Colonic mucosa (tissue), 4 donors: ENCODE measurements at regions not wholly inside any gene's neighbourhood (a gene's known extent, or its start where the extent isn't known, plus 50 kb on each side); places are given as distances from the start of the nearest gene placed in this dataset.

Experiments
- DNase-seq: peaks from one replicate; pipeline ENCODE4 v3.0.0-alpha.2; 2020
- H3K27ac ChIP-seq: fragments of 200-600 bp; one replicate; pipeline ENCODE4 v1.8.0; 2021
- H3K27me3 ChIP-seq: fragments of 200-600 bp; one replicate; pipeline ENCODE4 v1.8.0; 2021
- H3K36me3 ChIP-seq: fragments of 200-600 bp; one replicate; pipeline ENCODE4 v1.8.0; 2021
- H3K4me1 ChIP-seq: fragments of 200-600 bp; one replicate; pipeline ENCODE4 v1.8.0; 2021; ENCODE audit warnings: mild to moderate bottlenecking
- H3K4me3 ChIP-seq: fragments of 200-600 bp; one replicate; pipeline ENCODE4 v1.8.0; 2021
- H3K9ac ChIP-seq, 2 donors: one replicate each; pipeline ENCODE4 v1.7.0; 2013; ENCODE audit warnings: control low read depth in 2 of 2, low read depth in 2 of 2, low read length in 2 of 2
- H3K9me3 ChIP-seq: fragments of 200-600 bp; one replicate; pipeline ENCODE4 v1.8.0; 2021
- intact Hi-C: fragments of 100-400 bp; cut with DNase I; formaldehyde crosslinking; loops from one replicate; pipeline ENCODE4 v1.14.1; 2022
- TF ChIP-seq, protein P1 (sequence below): fragments of 200-600 bp; IDR thresholded peaks from one replicate; pipeline ENCODE4 v1.8.0; 2022; ENCODE audit warnings: antibody characterized with exemption, mild to moderate bottlenecking
- donor health status: healthy.
- donor health status: DM: no; HTN: no; CAD: no.
- donor health status: DM: no; HTN: no; CAD: no.

DNA sequence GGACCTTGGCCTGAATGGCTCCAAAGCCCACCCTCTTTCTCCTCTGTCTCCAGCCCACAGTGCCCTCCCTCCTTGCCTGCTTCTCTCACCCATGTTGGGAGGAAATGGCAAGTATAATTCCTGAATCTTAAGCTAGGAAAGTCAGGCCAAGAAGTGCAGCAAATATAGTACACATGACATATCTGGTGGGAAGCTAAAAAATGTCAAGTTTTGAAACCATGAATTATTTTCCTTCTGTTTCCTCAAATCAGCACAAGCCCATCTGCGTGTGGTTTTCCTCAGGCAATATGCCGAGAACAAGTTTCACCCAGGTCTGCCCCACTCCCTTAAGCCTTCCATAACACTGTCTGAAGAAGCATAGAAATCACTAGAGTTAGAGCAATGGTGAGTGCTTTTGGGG lies 502.8 kb upstream of the CDH11 start:
- no peaks in the 10 kb centered on the region for H3K9me3 ChIP-seq
- no peak overlapping the region for H3K27ac ChIP-seq
- TF ChIP-seq, protein P1, sequence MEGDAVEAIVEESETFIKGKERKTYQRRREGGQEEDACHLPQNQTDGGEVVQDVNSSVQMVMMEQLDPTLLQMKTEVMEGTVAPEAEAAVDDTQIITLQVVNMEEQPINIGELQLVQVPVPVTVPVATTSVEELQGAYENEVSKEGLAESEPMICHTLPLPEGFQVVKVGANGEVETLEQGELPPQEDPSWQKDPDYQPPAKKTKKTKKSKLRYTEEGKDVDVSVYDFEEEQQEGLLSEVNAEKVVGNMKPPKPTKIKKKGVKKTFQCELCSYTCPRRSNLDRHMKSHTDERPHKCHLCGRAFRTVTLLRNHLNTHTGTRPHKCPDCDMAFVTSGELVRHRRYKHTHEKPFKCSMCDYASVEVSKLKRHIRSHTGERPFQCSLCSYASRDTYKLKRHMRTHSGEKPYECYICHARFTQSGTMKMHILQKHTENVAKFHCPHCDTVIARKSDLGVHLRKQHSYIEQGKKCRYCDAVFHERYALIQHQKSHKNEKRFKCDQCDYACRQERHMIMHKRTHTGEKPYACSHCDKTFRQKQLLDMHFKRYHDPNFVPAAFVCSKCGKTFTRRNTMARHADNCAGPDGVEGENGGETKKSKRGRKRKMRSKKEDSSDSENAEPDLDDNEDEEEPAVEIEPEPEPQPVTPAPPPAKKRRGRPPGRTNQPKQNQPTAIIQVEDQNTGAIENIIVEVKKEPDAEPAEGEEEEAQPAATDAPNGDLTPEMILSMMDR = no peak
- H3K27me3 ChIP-seq = no peaks in the 10 kb centered on the region
- no peak for DNase-seq
- no peaks in the 10 kb centered on the region for H3K4me1 ChIP-seq
- no peak overlapping the region for H3K9ac ChIP-seq
- intact Hi-C loops = no loop called here
- no peak overlapping the region for H3K4me3 ChIP-seq
- no peaks in the 10 kb centered on the region for H3K36me3 ChIP-seq

DNA sequence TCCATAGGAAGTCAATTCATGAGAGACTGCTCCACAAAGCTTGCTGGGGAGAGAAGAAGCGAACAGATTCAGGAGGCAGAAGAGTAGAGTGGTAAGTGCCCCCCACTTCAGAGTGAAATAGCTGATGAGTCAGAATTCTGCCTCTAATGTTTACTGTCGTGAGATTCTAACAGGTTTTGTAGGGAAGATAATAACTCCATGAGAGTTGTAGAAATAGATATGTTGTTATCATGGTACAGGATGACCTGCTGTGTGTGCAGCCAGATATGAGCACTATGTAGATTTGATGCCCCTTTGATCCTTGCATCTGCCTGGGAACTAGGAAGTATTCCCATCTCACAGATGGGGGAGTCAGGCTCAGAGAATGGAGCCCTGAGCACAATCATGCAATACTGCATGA lies 502.4 kb upstream of the CDH11 start:
- no peaks in the 10 kb centered on the region for H3K27me3 ChIP-seq
- DNase-seq = no peak
- intact Hi-C loops = no loop called here
- TF ChIP-seq, protein P1 = no peak
- no peaks in the 10 kb centered on the region for H3K9me3 ChIP-seq
- H3K27ac ChIP-seq = no peak overlapping the region
- H3K4me3 ChIP-seq = no peak overlapping the region
- H3K4me1 ChIP-seq = no peaks in the 10 kb centered on the region
- H3K9ac ChIP-seq = no peak overlapping the region
- H3K36me3 ChIP-seq = no peaks in the 10 kb centered on the region

DNA sequence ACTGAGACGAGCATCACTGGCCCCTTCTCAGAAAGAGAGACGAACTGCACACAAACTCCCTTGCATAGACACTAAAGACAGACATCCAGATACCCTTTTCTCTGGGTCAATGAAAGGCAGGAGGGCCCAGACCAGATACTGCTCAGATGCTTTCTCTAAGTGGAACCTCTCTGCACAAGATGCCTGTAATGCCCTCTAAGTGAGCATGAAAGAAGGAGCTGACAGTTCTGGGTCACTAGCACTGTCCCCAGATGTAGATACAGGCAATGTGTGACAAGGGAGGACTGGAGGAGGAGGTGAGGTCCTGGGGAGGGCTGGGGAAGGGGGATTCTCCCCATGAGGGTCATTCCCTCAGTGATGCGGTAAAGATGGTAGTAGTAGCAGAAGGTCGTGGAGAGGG lies 501.0 kb upstream of the CDH11 start:
- H3K4me1 ChIP-seq = no peaks in the 10 kb centered on the region

DNA sequence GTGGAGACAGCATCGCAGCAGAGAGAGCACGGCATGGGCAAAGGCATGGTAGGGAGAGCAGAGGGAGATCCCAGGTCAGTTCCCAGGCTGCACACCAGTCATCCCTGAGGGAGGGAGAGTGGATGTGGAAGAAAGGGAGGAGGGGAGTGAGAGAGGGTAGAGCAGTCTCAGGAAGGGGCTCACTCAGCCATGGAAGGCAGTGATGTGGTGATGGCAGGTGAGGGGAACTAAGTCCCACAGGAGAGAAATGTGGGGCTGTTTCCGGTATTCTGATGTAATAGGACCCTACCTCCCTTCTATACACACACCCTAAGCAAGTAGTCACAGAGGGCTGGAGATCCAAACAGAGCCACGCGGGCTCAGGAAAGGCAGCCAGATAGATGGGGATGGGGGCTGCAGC lies 500.3 kb upstream of the CDH11 start:
- Histone ChIP-seq H3K9me3 (no peaks in the 10 kb centered on the region), H3K36me3 (no peaks in the 10 kb centered on the region), H3K9ac (no peak overlapping the region), H3K4me3 (no peak overlapping the region), H3K27ac (no peak overlapping the region), H3K27me3 (no peaks in the 10 kb centered on the region), H3K4me1 (no peaks in the 10 kb centered on the region)
- intact Hi-C loops = no loop called here
- TF ChIP-seq, protein P1 = no peak
- DNase-seq = no peak

More for the DNA sequence above, 501.0 kb upstream of the CDH11 start:
- H3K9me3 ChIP-seq = no peaks in the 10 kb centered on the region
- no peaks in the 10 kb centered on the region for H3K27me3 ChIP-seq
- TF ChIP-seq, protein P1 = no peak
- no peak overlapping the region for H3K4me3 ChIP-seq
- H3K36me3 ChIP-seq = no peaks in the 10 kb centered on the region
- no peak for DNase-seq
- no peak overlapping the region for H3K27ac ChIP-seq
- H3K9ac ChIP-seq = no peak overlapping the region
- intact Hi-C loops = no loop called here

DNA sequence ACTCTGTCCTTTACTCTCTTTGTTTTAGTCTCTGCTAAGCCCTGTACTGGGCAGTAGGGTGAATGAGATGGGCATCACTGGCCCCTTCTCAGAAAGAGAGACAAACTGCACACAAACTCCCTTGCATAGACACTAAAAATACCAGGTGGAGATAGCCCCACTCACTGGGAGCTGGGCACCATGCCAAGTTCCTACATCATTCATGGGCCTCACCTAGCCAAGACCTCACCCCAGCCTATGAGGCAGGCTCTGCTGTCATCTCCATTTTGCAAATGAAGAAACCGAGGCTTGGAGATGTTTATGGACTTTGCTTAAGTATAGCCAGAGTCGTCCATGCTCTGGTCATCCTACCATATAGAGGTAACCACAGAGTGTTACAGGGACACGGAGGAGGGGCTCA lies 499.8 kb upstream of the CDH11 start:
- no peaks in the 10 kb centered on the region for H3K4me1 ChIP-seq
- H3K36me3 ChIP-seq = no peaks in the 10 kb centered on the region
- no peak overlapping the region for H3K4me3 ChIP-seq
- no peaks in the 10 kb centered on the region for H3K27me3 ChIP-seq
- no peaks in the 10 kb centered on the region for H3K9me3 ChIP-seq
- intact Hi-C loops = no loop called here
- no peak overlapping the region for H3K27ac ChIP-seq
- TF ChIP-seq, protein P1 = no peak
- no peak overlapping the region for H3K9ac ChIP-seq
- no peak for DNase-seq

DNA sequence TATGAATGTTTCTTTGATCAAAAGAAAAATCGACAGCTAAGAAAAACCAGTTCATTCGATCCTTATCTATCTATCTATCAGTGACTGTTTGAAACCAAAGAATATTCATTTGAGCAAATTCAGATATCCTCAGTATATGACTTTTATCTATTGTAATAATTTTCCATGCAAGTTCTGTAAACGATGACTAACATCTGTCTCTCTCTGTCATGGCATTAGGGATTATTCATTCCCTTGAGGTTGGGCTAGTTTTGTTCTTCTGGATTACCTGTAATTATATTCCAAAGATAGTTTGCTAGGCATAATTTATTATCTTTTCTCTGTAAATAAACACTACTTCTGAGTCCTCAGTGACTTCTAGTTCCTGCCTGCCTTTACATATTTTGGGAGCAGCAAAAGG lies 497.7 kb upstream of the CDH11 start:
- TF ChIP-seq, protein P1 = no peak
- H3K4me1 ChIP-seq = no peaks in the 10 kb centered on the region
- H3K36me3 ChIP-seq = no peaks in the 10 kb centered on the region
- intact Hi-C loops = no loop called here
- no peaks in the 10 kb centered on the region for H3K27me3 ChIP-seq
- no peak overlapping the region for H3K4me3 ChIP-seq
- H3K27ac ChIP-seq = no peak overlapping the region
- no peak overlapping the region for H3K9ac ChIP-seq
- H3K9me3 ChIP-seq = no peaks in the 10 kb centered on the region
- DNase-seq = no peak
